Coronary artery (tissue), 2 donors: ENCODE measurements at regions not wholly inside any gene's neighbourhood (a gene's known extent, or its start where the extent isn't known, plus 50 kb on each side); places are given as distances from the start of the nearest gene placed in this dataset.

Experiments
- DNase-seq: peaks from one replicate; pipeline ENCODE4 v3.0.0-alpha.2; 2017; ENCODE audit warnings: low spot score
- H3K27ac ChIP-seq, 2 donors: fragments of 200-600 bp; sonication (generic); one replicate each; pipeline ENCODE4 v1.5.1; 2016 to 2019
- H3K4me3 ChIP-seq: fragments of 200-600 bp; sonication (generic); 2 replicates; pipeline ENCODE4 v1.5.1; 2016; ENCODE audit warnings: mild to moderate bottlenecking, moderate library complexity
- TF ChIP-seq, protein P1 (sequence below): fragments of 200-600 bp; sonication (generic); IDR thresholded peaks from one replicate; pipeline ENCODE4 v1.5.1; 2019; ENCODE audit warnings: antibody characterized with exemption

GRCh38 chr11:15640318-15640717 is 525.6 kb downstream of the INSC start:
- Histone ChIP-seq H3K27ac (no peak overlapping the region), H3K4me3 (no peak overlapping the region)
- TF ChIP-seq, protein P1, sequence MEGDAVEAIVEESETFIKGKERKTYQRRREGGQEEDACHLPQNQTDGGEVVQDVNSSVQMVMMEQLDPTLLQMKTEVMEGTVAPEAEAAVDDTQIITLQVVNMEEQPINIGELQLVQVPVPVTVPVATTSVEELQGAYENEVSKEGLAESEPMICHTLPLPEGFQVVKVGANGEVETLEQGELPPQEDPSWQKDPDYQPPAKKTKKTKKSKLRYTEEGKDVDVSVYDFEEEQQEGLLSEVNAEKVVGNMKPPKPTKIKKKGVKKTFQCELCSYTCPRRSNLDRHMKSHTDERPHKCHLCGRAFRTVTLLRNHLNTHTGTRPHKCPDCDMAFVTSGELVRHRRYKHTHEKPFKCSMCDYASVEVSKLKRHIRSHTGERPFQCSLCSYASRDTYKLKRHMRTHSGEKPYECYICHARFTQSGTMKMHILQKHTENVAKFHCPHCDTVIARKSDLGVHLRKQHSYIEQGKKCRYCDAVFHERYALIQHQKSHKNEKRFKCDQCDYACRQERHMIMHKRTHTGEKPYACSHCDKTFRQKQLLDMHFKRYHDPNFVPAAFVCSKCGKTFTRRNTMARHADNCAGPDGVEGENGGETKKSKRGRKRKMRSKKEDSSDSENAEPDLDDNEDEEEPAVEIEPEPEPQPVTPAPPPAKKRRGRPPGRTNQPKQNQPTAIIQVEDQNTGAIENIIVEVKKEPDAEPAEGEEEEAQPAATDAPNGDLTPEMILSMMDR: no peak
- DNase-seq: no peak

DNA sequence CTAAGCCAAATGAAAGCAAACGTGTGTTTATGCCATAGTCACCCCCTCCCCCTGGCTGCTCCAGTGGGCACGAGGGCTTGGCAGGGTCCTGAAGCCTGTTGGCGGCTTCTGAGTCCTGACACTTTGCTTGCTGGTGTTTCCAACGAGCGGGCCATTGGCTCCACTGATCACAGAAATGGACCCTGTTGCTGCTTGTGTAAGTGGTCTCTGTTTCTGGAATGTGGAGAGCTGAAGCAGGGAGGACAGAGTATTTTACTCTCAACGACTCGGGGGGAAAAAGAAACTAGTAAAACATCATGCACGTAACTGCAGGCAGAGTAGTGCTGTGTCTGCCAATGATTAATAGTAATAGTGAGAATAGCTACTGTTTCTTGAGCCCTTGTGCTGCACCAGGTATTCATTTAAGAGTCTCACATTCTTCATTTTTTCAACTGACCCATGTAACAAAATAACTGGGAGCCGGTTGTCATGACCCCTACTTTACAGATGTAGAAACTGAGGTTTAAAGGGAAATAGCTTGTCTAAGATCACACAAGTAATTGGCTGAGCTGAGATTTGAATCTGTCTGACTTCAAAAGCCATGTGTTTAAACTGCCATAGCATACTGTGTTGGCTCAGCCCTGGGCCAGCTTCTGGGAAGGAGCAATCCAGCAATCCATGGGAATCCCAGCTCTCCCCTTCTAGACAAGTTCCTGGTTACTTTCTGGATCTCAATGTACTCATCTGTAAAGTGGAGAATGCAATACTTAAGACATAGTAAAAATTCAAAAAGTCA is 526.7 kb downstream of the INSC start:
- H3K4me3 ChIP-seq: no peak overlapping the region
- TF ChIP-seq, protein P1: no peak
- no peak overlapping the region for H3K27ac ChIP-seq
- no peak for DNase-seq

- Histone ChIP-seq H3K4me3 (no peak overlapping the region), H3K27ac (no peak overlapping the region)
- no peak for DNase-seq
- TF ChIP-seq, protein P1: no peak
Measured at GRCh38 chr11:15645201-15645600, 530.5 kb downstream of the INSC start.

GRCh38 chr11:15649371-15650104 is 534.8 kb downstream of the INSC start:
- TF ChIP-seq, protein P1: no peak
- no peak for DNase-seq
- peak overlapping the region; percentile 83 to 88 for H3K27ac ChIP-seq
- H3K4me3 ChIP-seq: peak overlapping the region; percentile 73

GRCh38 chr11:15650105-15650938 is 535.6 kb downstream of the INSC start:
- H3K27ac ChIP-seq: peak overlapping the region; percentile 83 to 88
- DNase-seq: peak; percentile 94
- H3K4me3 ChIP-seq: peak overlapping the region; percentile 73
- TF ChIP-seq, protein P1: peak; percentile 95

- Histone ChIP-seq H3K27ac (peak overlapping the region; percentile 83 to 88), H3K4me3 (no peak overlapping the region)
- DNase-seq: no peak
- TF ChIP-seq, protein P1: no peak
Measured at GRCh38 chr11:15651033-15651432, 536.3 kb downstream of the INSC start.
